ENCODE measurements at regions not wholly inside any gene's neighbourhood (a gene's known extent, or its start where the extent isn't known, plus 50 kb on each side); places are given as distances from the start of the nearest gene placed in this dataset.

GRCh38 chr4:96675896-96676295 lies 836.0 kb downstream of the PDHA2 start:
- TF ChIP-seq CTCF (IDR thresholded peaks at IDR 0.05) (no peak), POLR2A (IDR thresholded peaks at IDR 0.05) (no peak)
